A549 (cell line): ENCODE measurements at regions not wholly inside any gene's neighbourhood (a gene's known extent, or its start where the extent isn't known, plus 50 kb on each side); places are given as distances from the start of the nearest gene placed in this dataset.

ENCODE experiments used
- ATAC-seq, 2 experiments: fragments of 200-7000 bp in 1 of 2; fragments of >200 bp in 1 of 2; cut with Nextera tagmentation in 1 of 2; cut with Tn5 transposase in 1 of 2; 3 replicates each; pipeline versions ENCODE4 v1.8.0 to v1.9.1; 2018 to 2020; ENCODE audit warnings: mild to moderate bottlenecking in 1 of 2, moderate library complexity in 1 of 2
- CTCF ChIA-PET: fragments of 300-600 bp; sonication (Branson Sonifier 250); formaldehyde crosslinking; extraction: SDS; loops from one replicate; lab custom pipeline; 2021; ENCODE audit warnings: antibody characterized with exemption, inconsistent platforms; lab: Yijun Ruan, JAX
- POLR2A ChIA-PET: fragments of 350-600 bp; formaldehyde crosslinking; extraction: SDS; loops from one replicate; lab custom pipeline; 2021; ENCODE audit warnings: antibody characterized with exemption, inconsistent platforms; lab: Yijun Ruan, JAX
- DNase-seq, 2 experiments: peaks; one replicate each; pipeline versions ENCODE4 v3.0.0 to v3.0.0-alpha.2; 2011 to 2016; ENCODE audit warnings: low read depth in 1 of 2, low spot score in 1 of 2
- FAIRE-seq: peaks from 2 replicates; lab custom pipeline; 2011; peaks lifted over from hg19 to GRCh38; lab: Jason Lieb, UNC
- H3K27ac ChIP-seq, 2 experiments: fragments of >200 bp; sonication (Bioruptor Twin); formaldehyde crosslinking; 3 replicates each; pipeline ENCODE4 v1.5.1; 2016 to 2017
- H3K4me1 ChIP-seq: fragments of >200 bp; sonication (Bioruptor Twin); formaldehyde crosslinking; 3 replicates; pipeline ENCODE4 v1.6.1; 2016
- H3K4me2 ChIP-seq: fragments of >200 bp; sonication (Bioruptor Twin); formaldehyde crosslinking; 3 replicates; pipeline ENCODE4 v1.6.1; 2016
- H3K4me3 ChIP-seq: fragments of >200 bp; sonication (Bioruptor Twin); formaldehyde crosslinking; 3 replicates; pipeline ENCODE4 v1.5.1; 2016
- H3K9me3 ChIP-seq: fragments of >200 bp; sonication (Bioruptor Twin); formaldehyde crosslinking; 3 replicates; pipeline ENCODE4 v1.6.1; 2016
- BHLHE40 ChIP-seq: IDR thresholded peaks from 2 replicates; pipeline ENCODE4 v1.6.1; 2012; ENCODE audit warnings: low read depth, low read length, inconsistent platforms
- CBX2 ChIP-seq: fragments of 200-600 bp; sonication (generic); IDR thresholded peaks from 2 replicates; pipeline ENCODE4 v1.6.1; 2016; ENCODE audit warnings: low read depth, mild to moderate bottlenecking, borderline replicate concordance
- ELK1 ChIP-seq: fragments of 150-350 bp; IDR thresholded peaks from 2 replicates; pipeline ENCODE4 v1.6.1; 2014; ENCODE audit warnings: low read depth, mild to moderate bottlenecking, low read length
- ESRRA ChIP-seq: fragments of 150-350 bp; IDR thresholded peaks from 2 replicates; pipeline ENCODE4 v1.6.1; 2014; ENCODE audit warnings: mild to moderate bottlenecking, low read length, borderline replicate concordance
- FOXS1 ChIP-seq: fragments of 250-450 bp; sonication (Bioruptor Pico); IDR thresholded peaks from 2 replicates; pipeline ENCODE4 v1.5.0; 2020; ENCODE audit warnings: mild to moderate bottlenecking, moderate library complexity
- HDAC2 ChIP-seq: fragments of 200-600 bp; sonication (generic); IDR thresholded peaks from 2 replicates; pipeline ENCODE4 v1.6.1; 2016
- HES2 ChIP-seq: fragments of >200 bp; sonication (Bioruptor Twin); formaldehyde crosslinking; IDR thresholded peaks from 2 replicates; pipeline ENCODE4 v1.6.1; 2016
- HOXA7 ChIP-seq: fragments of 250-450 bp; sonication (Bioruptor Pico); IDR thresholded peaks from 2 replicates; pipeline ENCODE4 v1.5.0; 2020; ENCODE audit warnings: mild to moderate bottlenecking, moderate library complexity
- JUNB ChIP-seq: fragments of >200 bp; sonication (Bioruptor Twin); formaldehyde crosslinking; IDR thresholded peaks from 2 replicates; pipeline ENCODE4 v1.6.1; 2016
- KDM1A ChIP-seq: fragments of 200-600 bp; sonication (generic); IDR thresholded peaks from 2 replicates; pipeline ENCODE4 v1.6.1; 2016; ENCODE audit warnings: low read depth, mild to moderate bottlenecking
- MAFK ChIP-seq: fragments of 450-650 bp; IDR thresholded peaks from 2 replicates; pipeline ENCODE4 v1.6.1; 2014; ENCODE audit not compliant: partially characterized antibody
- MAZ ChIP-seq: fragments of 150-350 bp; IDR thresholded peaks from 2 replicates; pipeline ENCODE4 v1.6.1; 2014; ENCODE audit warnings: antibody characterized with exemption, low read depth, low read length, borderline replicate concordance
- NPAS2 ChIP-seq: fragments of 250-450 bp; sonication (Bioruptor Pico); IDR thresholded peaks from 2 replicates; pipeline ENCODE4 v1.8.0; 2022; ENCODE audit warnings: mild to moderate bottlenecking, moderate library complexity, borderline replicate concordance
- RCOR1 ChIP-seq: fragments of 150-350 bp; IDR thresholded peaks from 2 replicates; pipeline ENCODE4 v1.6.1; 2014; ENCODE audit warnings: antibody characterized with exemption, low read length, low read depth
- REST ChIP-seq: fragments of 200-600 bp; sonication (generic); IDR thresholded peaks from 2 replicates; pipeline ENCODE4 v1.6.1; 2016; ENCODE audit warnings: antibody characterized with exemption, mild to moderate bottlenecking, moderate library complexity
- USF2 ChIP-seq: fragments of 450-650 bp; IDR thresholded peaks from 2 replicates; pipeline ENCODE4 v1.6.1; 2014; ENCODE audit warnings: antibody characterized with exemption
- ZC3H11A ChIP-seq: fragments of 450-650 bp; IDR thresholded peaks from 2 replicates; pipeline ENCODE4 v1.6.1; 2014; ENCODE audit warnings: antibody characterized with exemption, mild to moderate bottlenecking
- ZFP36 ChIP-seq: fragments of 450-650 bp; IDR thresholded peaks from 2 replicates; pipeline ENCODE4 v1.6.1; 2014; ENCODE audit warnings: borderline replicate concordance; ENCODE audit not compliant: partially characterized antibody
- ZSCAN20 ChIP-seq: fragments of 250-450 bp; sonication (Bioruptor Pico); IDR thresholded peaks from 2 replicates; pipeline ENCODE4 v1.8.0; 2022; ENCODE audit warnings: mild to moderate bottlenecking, moderate library complexity
- WGBS: methylation state at CpG from one replicate; pipeline ENCODE4 v1.1.6; 2017; ENCODE audit errors: missing lambda C conversion rate; 5-methylcytosine and 5-hydroxymethylcytosine counted together

- POLR2A ChIA-PET, result no interaction called here
- FAIRE-seq (no peak), DNase-seq (no peak), ATAC-seq (no peak)
- 47% methylated on average over 15 of the region's 15 CpGs for WGBS
- Histone ChIP-seq H3K9me3 (no peaks in the 10 kb centered on the region), H3K27ac (no peak overlapping the region), H3K4me1 (no peaks in the 10 kb centered on the region), H3K4me3 (no peak overlapping the region), H3K4me2 (no peak overlapping the region)
- CTCF ChIA-PET, result no interaction called here
- TF ChIP-seq ELK1, result no peak
- no peak for TF ChIP-seq RCOR1
- TF ChIP-seq ESRRA, result no peak
- no peak for TF ChIP-seq HES2
- no peak for TF ChIP-seq HOXA7 (CRISPR knock-in tag)
- no peak for TF ChIP-seq HDAC2
Observed at GRCh38 chr6:170092826-170093225, 198.1 kb downstream of the DLL1 start.

GRCh38 chr6:170091639-170092579 lies 199.0 kb downstream of the DLL1 start:
- POLR2A ChIA-PET, result no interaction called here
- DNase-seq, result no peak
- ATAC-seq, result no peak
- no peaks in the 10 kb centered on the region for H3K9me3 ChIP-seq
- FAIRE-seq, result no peak
- H3K4me1 ChIP-seq, result no peaks in the 10 kb centered on the region
- WGBS, result 56% methylated on average over 22 of the region's 30 CpGs
- no peak overlapping the region for H3K4me2 ChIP-seq
- no peak overlapping the region for H3K4me3 ChIP-seq
- no peak overlapping the region for H3K27ac ChIP-seq
- TF ChIP-seq KDM1A, result no peak
- TF ChIP-seq HDAC2, result no peak
- TF ChIP-seq USF2, result no peak
- no peak for TF ChIP-seq NPAS2 (CRISPR knock-in tag)
- TF ChIP-seq JUNB, result no peak
- no peak for TF ChIP-seq ZC3H11A
- no peak for TF ChIP-seq BHLHE40
- TF ChIP-seq ZFP36, result no peak
- no peak for TF ChIP-seq MAFK
- no peak for TF ChIP-seq FOXS1 (CRISPR knock-in tag)
- TF ChIP-seq ZSCAN20 (CRISPR knock-in tag), result no peak
- no peak for TF ChIP-seq MAZ
- no peak for TF ChIP-seq REST
- TF ChIP-seq CBX2, result no peak
- CTCF ChIA-PET, result no interaction called here
